ENCODE measurements at regions not wholly inside any gene's neighbourhood (a gene's known extent, or its start where the extent isn't known, plus 50 kb on each side); places are given as distances from the start of the nearest gene placed in this dataset.

DNA sequence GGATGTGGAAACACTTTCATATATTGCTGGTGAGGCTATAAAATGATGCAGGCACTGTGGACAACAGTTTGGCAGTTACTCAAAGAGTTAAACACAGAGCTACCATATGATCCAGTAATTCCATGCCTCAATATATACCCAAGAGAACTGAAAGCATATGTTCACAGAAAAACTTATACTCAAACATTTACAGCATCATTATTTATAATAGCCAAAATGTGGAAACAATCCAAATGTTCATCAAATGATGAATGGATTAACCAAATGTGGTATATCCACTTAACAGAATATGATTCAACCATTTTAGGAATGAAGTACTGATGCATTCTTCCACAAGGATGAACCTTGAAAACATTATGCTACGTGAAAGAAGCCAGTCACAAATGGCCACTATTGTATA lies 603.8 kb downstream of the IQCM start:
- H3K36me3 ChIP-seq (ENCODE audit: insufficient read depth) = no peaks in the 10 kb centered on the region
- no peak overlapping the region for H3K27ac ChIP-seq
- no peaks in the 10 kb centered on the region for H4K20me1 ChIP-seq (ENCODE audit: insufficient read depth)
- H3K4me2 ChIP-seq = no peak overlapping the region
- no peaks in the 10 kb centered on the region for H3K27me3 ChIP-seq (ENCODE audit: insufficient read depth, low read depth)
- no peak overlapping the region for H3K4me3 ChIP-seq (IDR thresholded peaks at IDR 0.05; ENCODE audit: insufficient read depth, low read depth, low read length)
- no peak overlapping the region for H2AFZ ChIP-seq (ENCODE audit: low read depth)
- no peak overlapping the region for H3K9ac ChIP-seq
- no peaks in the 10 kb centered on the region for H3K4me1 ChIP-seq (ENCODE audit: low read depth, poor library complexity, severe bottlenecking)
- H3K79me2 ChIP-seq (ENCODE audit: insufficient read depth, low read depth) = no peaks in the 10 kb centered on the region
- TF ChIP-seq, protein P1, sequence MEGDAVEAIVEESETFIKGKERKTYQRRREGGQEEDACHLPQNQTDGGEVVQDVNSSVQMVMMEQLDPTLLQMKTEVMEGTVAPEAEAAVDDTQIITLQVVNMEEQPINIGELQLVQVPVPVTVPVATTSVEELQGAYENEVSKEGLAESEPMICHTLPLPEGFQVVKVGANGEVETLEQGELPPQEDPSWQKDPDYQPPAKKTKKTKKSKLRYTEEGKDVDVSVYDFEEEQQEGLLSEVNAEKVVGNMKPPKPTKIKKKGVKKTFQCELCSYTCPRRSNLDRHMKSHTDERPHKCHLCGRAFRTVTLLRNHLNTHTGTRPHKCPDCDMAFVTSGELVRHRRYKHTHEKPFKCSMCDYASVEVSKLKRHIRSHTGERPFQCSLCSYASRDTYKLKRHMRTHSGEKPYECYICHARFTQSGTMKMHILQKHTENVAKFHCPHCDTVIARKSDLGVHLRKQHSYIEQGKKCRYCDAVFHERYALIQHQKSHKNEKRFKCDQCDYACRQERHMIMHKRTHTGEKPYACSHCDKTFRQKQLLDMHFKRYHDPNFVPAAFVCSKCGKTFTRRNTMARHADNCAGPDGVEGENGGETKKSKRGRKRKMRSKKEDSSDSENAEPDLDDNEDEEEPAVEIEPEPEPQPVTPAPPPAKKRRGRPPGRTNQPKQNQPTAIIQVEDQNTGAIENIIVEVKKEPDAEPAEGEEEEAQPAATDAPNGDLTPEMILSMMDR (conservative IDR thresholded peaks at IDR 0.05; ENCODE audit: low read depth, low read length) = no peak

DNA sequence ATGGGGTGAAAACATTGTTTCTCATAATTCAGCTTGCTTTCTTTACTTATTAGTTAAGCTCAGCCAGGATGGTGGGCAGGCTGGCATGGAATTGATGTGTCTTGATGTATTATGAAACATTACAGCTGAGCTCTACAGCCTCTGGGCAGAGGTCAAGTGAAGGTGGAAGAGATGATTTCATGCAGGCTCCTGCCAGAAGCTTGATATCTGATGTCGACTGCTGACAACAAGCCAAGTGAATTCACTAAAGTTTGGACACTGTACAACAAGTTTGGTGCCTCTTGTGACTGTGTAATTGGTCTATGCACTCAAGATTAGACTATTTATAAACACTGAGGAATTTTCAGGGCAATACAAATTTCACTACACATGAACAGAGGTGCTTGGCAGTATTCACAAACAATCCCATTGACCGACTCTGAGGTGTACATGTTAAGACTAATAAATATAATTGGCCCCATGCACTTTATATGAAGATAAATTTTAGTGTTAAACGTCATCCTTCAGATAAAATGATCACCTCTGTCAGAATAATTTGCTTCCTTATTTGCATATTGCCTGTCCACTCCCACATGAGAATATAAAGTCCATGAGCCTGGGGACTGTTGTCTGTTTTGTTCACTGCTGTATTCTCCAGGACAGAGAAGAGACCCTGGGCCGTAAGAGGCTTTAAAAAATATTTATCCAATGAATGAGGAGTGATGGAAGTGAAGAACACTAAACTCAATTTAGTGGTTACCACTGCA lies 612.2 kb downstream of the IQCM start:
- Histone ChIP-seq H3K4me1 (ENCODE audit: low read depth, poor library complexity, severe bottlenecking) (no peaks in the 10 kb centered on the region), H3K27ac (no peak overlapping the region), H3K36me3 (ENCODE audit: insufficient read depth) (no peaks in the 10 kb centered on the region), H3K79me2 (ENCODE audit: insufficient read depth, low read depth) (no peaks in the 10 kb centered on the region), H3K4me2 (no peak overlapping the region), H3K27me3 (ENCODE audit: insufficient read depth, low read depth) (no peaks in the 10 kb centered on the region), H3K4me3 (IDR thresholded peaks at IDR 0.05; ENCODE audit: insufficient read depth, low read depth, low read length) (no peak overlapping the region), H4K20me1 (ENCODE audit: insufficient read depth) (no peaks in the 10 kb centered on the region), H3K9ac (no peak overlapping the region), H2AFZ (ENCODE audit: low read depth) (no peak overlapping the region)
- TF ChIP-seq, protein P1 (conservative IDR thresholded peaks at IDR 0.05; ENCODE audit: low read depth, low read length) = no peak

DNA sequence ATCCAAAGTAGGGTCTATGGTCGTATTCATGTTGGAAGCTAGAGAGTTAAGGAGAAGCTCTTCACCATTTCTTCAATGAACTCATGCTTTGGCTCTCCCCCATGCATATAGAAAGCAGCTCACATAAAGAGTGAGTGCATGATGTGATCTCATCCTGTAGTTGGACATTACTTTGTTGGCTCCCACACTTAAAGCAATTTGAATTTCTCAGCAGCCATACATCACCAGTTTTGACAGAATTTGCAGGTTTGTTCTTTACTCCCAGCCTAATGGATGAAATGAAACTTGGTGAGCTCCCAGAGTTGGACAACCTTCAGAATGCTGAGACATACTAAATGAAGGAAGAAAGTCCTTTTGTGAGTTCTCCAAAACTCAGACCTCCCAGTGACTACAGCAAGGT lies 613.5 kb downstream of the IQCM start:
- TF ChIP-seq, protein P1 (conservative IDR thresholded peaks at IDR 0.05; ENCODE audit: low read depth, low read length) = no peak
- no peak overlapping the region for H3K27ac ChIP-seq
- no peak overlapping the region for H2AFZ ChIP-seq (ENCODE audit: low read depth)
- H3K4me1 ChIP-seq (ENCODE audit: low read depth, poor library complexity, severe bottlenecking) = no peaks in the 10 kb centered on the region
- no peaks in the 10 kb centered on the region for H3K36me3 ChIP-seq (ENCODE audit: insufficient read depth)
- no peak overlapping the region for H3K4me2 ChIP-seq
- H3K4me3 ChIP-seq (IDR thresholded peaks at IDR 0.05; ENCODE audit: insufficient read depth, low read depth, low read length) = no peak overlapping the region
- no peaks in the 10 kb centered on the region for H4K20me1 ChIP-seq (ENCODE audit: insufficient read depth)
- H3K79me2 ChIP-seq (ENCODE audit: insufficient read depth, low read depth) = no peaks in the 10 kb centered on the region
- H3K27me3 ChIP-seq (ENCODE audit: insufficient read depth, low read depth) = no peaks in the 10 kb centered on the region
- no peak overlapping the region for H3K9ac ChIP-seq

DNA sequence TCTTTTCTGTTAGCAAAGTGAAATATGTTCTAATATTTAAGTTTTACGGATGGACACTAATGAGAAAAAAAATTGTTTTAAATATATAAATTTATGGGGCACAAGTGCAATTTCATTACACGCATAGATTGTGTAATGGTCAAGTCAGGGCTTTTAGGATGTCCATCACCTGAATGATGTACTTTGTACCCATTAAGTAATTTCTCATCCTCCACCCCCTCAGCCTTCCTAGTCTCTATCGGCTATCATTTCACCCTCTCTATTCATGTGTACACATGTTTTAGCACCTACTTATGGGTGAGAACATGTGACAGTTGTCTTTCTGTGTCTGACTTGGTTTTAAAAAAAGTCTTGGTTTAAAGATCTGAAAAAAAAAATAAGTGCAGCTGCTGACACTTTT lies 616.0 kb downstream of the IQCM start:
- TF ChIP-seq, protein P1 (conservative IDR thresholded peaks at IDR 0.05; ENCODE audit: low read depth, low read length) = no peak
- H3K27me3 ChIP-seq (ENCODE audit: insufficient read depth, low read depth) = no peaks in the 10 kb centered on the region
- H3K4me3 ChIP-seq (IDR thresholded peaks at IDR 0.05; ENCODE audit: insufficient read depth, low read depth, low read length) = no peak overlapping the region
- no peaks in the 10 kb centered on the region for H3K36me3 ChIP-seq (ENCODE audit: insufficient read depth)
- H4K20me1 ChIP-seq (ENCODE audit: insufficient read depth) = no peaks in the 10 kb centered on the region
- no peak overlapping the region for H3K4me2 ChIP-seq
- no peak overlapping the region for H3K27ac ChIP-seq
- no peak overlapping the region for H3K9ac ChIP-seq
- no peak overlapping the region for H2AFZ ChIP-seq (ENCODE audit: low read depth)
- H3K4me1 ChIP-seq (ENCODE audit: low read depth, poor library complexity, severe bottlenecking) = no peaks in the 10 kb centered on the region
- no peaks in the 10 kb centered on the region for H3K79me2 ChIP-seq (ENCODE audit: insufficient read depth, low read depth)
